ENCODE measurements at regions not wholly inside any gene's neighbourhood (a gene's known extent, or its start where the extent isn't known, plus 50 kb on each side); places are given as distances from the start of the nearest gene placed in this dataset.

GRCh38 chr2:39854771-39855170 lies 75.7 kb upstream of the THUMPD2 start:
- intact Hi-C loops (cut with micrococcal nuclease): no loop called here
- Histone ChIP-seq H2BK120ac (ENCODE audit: low read depth, low read length) (no peak overlapping the region), H3K14ac (replicated peaks; ENCODE audit: low read depth, low read length) (no peak overlapping the region), H2BK5ac (ENCODE audit: low read depth, low read length, poor library complexity, severe bottlenecking) (no peak overlapping the region), H3K27ac (ENCODE audit: insufficient read depth, low read length) (no peak overlapping the region), H4K8ac (ENCODE audit: low read depth in 2 of 2, low read length in 2 of 2) (no peak overlapping the region), H4K20me1 (ENCODE audit: insufficient read depth, low read length) (no peaks in the 10 kb centered on the region), H2AFZ (replicated peaks; ENCODE audit: low read length, poor library complexity) (no peak overlapping the region), H2AK9ac (replicated peaks; ENCODE audit: low read depth, low read length, poor library complexity) (no peak overlapping the region), H2BK20ac (ENCODE audit: low read depth, low read length) (no peak overlapping the region), H3K9ac (ENCODE audit: low read depth, low read length) (no peak overlapping the region), H3K4ac (ENCODE audit: low read depth, low read length) (no peak overlapping the region), H3K9me1 (ENCODE audit: insufficient read depth, low read length) (no peaks in the 10 kb centered on the region), H3K9me3 (ENCODE audit: control insufficient read depth, insufficient read depth, low read length) (no peaks in the 10 kb centered on the region), H3K4me2 (ENCODE audit: low read depth, low read length) (no peak overlapping the region), H2AK5ac (ENCODE audit: low read depth, low read length) (no peak overlapping the region), H4K91ac (ENCODE audit: insufficient read depth, low read depth, low read length) (no peak overlapping the region), H3K56ac (ENCODE audit: extremely low read depth, insufficient read depth, low read length) (no peak overlapping the region), H2BK15ac (ENCODE audit: low read depth, low read length) (no peak overlapping the region), H3K36me3 (ENCODE audit: control insufficient read depth, insufficient read depth, low read length) (no peaks in the 10 kb centered on the region), H3K4me1 (ENCODE audit: control insufficient read depth, insufficient read depth, low read length) (peaks cover 3% of the 10 kb centered on the region; the same call in 1 of the 2 replicates), H3K79me1 (ENCODE audit: low read depth in 1 of 2, low read length in 2 of 2) (no peaks in the 10 kb centered on the region), H3K23ac (ENCODE audit: low read depth, low read length) (no peak overlapping the region), H4K5ac (ENCODE audit: low read depth, low read length) (no peak overlapping the region), H3K27me3 (ENCODE audit: control insufficient read depth, insufficient read depth, low read length) (peaks cover 2% of the 10 kb centered on the region; the same call in 1 of the 2 replicates), H3K4me3 (ENCODE audit: insufficient read depth, low read depth, low read length) (no peak overlapping the region), H3K18ac (ENCODE audit: low read depth, low read length) (no peak overlapping the region)
- DNase-seq (no peak), ATAC-seq (ENCODE audit: low read depth) (no peak)
- ChIA-PET CTCF (interaction anchor here (1.3 kb wide), 1 partner anchor 10 kb away, joined by 5 read pairs; no protein-coding TSS in a partner anchor), POLR2A (ENCODE audit: unreplicated experiment) (no interaction called here)
- no peak for TF ChIP-seq CHD1 (IDR thresholded peaks at IDR 0.05; ENCODE audit: low read depth, low read length)
- TF ChIP-seq RAD21 (IDR thresholded peaks at IDR 0.05; ENCODE audit: low read length): no peak
- no peak for TF ChIP-seq NFE2L2 (IDR thresholded peaks at IDR 0.05; ENCODE audit: low read depth, low read length)
- TF ChIP-seq SMC3 (IDR thresholded peaks at IDR 0.05; ENCODE audit: low read depth, low read length): no peak
- TF ChIP-seq ELK1 (IDR thresholded peaks at IDR 0.05; ENCODE audit: borderline replicate concordance, low read depth, low read length): no peak
- TF ChIP-seq POLR2A (IDR thresholded peaks at IDR 0.05; ENCODE audit: low read depth, low read length): no peak
- TF ChIP-seq MAZ (IDR thresholded peaks at IDR 0.05; ENCODE audit: borderline replicate concordance, low read depth, low read length): no peak
- TF ChIP-seq RFX5 (IDR thresholded peaks at IDR 0.05; ENCODE audit: low read depth, low read length): no peak
- TF ChIP-seq BHLHE40 (IDR thresholded peaks at IDR 0.05; ENCODE audit: low read depth, low read length): no peak
- TF ChIP-seq CEBPB (IDR thresholded peaks at IDR 0.05; ENCODE audit: low read depth, low read length): no peak
- TF ChIP-seq, protein P1, sequence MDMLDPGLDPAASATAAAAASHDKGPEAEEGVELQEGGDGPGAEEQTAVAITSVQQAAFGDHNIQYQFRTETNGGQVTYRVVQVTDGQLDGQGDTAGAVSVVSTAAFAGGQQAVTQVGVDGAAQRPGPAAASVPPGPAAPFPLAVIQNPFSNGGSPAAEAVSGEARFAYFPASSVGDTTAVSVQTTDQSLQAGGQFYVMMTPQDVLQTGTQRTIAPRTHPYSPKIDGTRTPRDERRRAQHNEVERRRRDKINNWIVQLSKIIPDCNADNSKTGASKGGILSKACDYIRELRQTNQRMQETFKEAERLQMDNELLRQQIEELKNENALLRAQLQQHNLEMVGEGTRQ (IDR thresholded peaks at IDR 0.05; ENCODE audit: low read depth, low read length): no peak
- no peak for TF ChIP-seq MAFK (IDR thresholded peaks at IDR 0.05; ENCODE audit: low read depth, low read length)
- TF ChIP-seq, protein P2, sequence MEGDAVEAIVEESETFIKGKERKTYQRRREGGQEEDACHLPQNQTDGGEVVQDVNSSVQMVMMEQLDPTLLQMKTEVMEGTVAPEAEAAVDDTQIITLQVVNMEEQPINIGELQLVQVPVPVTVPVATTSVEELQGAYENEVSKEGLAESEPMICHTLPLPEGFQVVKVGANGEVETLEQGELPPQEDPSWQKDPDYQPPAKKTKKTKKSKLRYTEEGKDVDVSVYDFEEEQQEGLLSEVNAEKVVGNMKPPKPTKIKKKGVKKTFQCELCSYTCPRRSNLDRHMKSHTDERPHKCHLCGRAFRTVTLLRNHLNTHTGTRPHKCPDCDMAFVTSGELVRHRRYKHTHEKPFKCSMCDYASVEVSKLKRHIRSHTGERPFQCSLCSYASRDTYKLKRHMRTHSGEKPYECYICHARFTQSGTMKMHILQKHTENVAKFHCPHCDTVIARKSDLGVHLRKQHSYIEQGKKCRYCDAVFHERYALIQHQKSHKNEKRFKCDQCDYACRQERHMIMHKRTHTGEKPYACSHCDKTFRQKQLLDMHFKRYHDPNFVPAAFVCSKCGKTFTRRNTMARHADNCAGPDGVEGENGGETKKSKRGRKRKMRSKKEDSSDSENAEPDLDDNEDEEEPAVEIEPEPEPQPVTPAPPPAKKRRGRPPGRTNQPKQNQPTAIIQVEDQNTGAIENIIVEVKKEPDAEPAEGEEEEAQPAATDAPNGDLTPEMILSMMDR (conservative IDR thresholded peaks at IDR 0.05; ENCODE audit: low read depth, low read length): no peak
- WGBS, 2 experiments (ENCODE audit: extremely low coverage in 2 of 2, insufficient read length in 1 of 2): no CpG with 5 or more reads among the region's 5 CpGs
- in situ Hi-C loops (cut with MboI; ENCODE audit: low sequenced_read_pairs): no loop called here
- BruUV-seq (replicated peaks): no TSS peak
- dilution Hi-C loops (cut with HindIII; ENCODE audit: low sequenced_read_pairs, unreplicated experiment): no loop called here
